Stomach (tissue), 8 donors: ENCODE measurements at regions not wholly inside any gene's neighbourhood (a gene's known extent, or its start where the extent isn't known, plus 50 kb on each side); places are given as distances from the start of the nearest gene placed in this dataset.
A peak's percentile ranks its signal among the peaks of the same experiment; 100 is the strongest.

Experiments
- DNase-seq, 2 donors: peaks; one replicate each; pipeline versions ENCODE4 v3.0.0 to v3.0.0-alpha.2; 2013 to 2019
- H3K27ac ChIP-seq, 5 donors: fragments of 200-600 bp in 4 of 5; sonication (generic) in 4 of 5; one replicate each; pipeline ENCODE4 v1.5.1; 2013 to 2019; ENCODE audit warnings: mild to moderate bottlenecking in 1 of 5, moderate library complexity in 1 of 5
- H3K27me3 ChIP-seq, 3 donors: fragments of 200-600 bp; sonication (generic); one replicate each; pipeline ENCODE4 v1.5.1; 2017 to 2019; ENCODE audit warnings: mixed run types in 1 of 3
- H3K36me3 ChIP-seq, 4 donors: fragments of 200-600 bp; sonication (generic); 1 replicate in 3 of 4; 2 replicates in 1 of 4; pipeline ENCODE4 v1.5.1; 2016 to 2019
- H3K4me1 ChIP-seq, 4 donors: fragments of 200-600 bp; sonication (generic); one replicate each; pipeline ENCODE4 v1.5.1; 2016 to 2019
- H3K4me3 ChIP-seq, 4 donors: fragments of 200-600 bp; sonication (generic) in 3 of 4; one replicate each; pipeline ENCODE4 v1.5.1; 2016 to 2019; ENCODE audit warnings: mild to moderate bottlenecking in 1 of 4
- H3K9me3 ChIP-seq, 4 donors: fragments of 200-600 bp; sonication (generic); one replicate each; pipeline ENCODE4 v1.5.1; 2016 to 2019
- CTCF ChIP-seq, 7 experiments: fragments of 450-650 bp in 4 of 7; fragments of 200-600 bp in 3 of 7; sonication (generic) in 3 of 7; IDR thresholded peaks; one replicate each; pipeline ENCODE4 v1.5.1; 2016 to 2019; ENCODE audit warnings: antibody characterized with exemption in 7 of 7, control low read depth in 2 of 7, mild to moderate bottlenecking in 1 of 7
- EP300 ChIP-seq: sonication (generic); formaldehyde crosslinking; IDR thresholded peaks from one replicate; pipeline ENCODE4 v1.6.1; 2017; ENCODE audit warnings: antibody characterized with exemption
- POLR2A ChIP-seq, 4 donors: fragments of 450-650 bp; IDR thresholded peaks; one replicate each; pipeline ENCODE4 v1.6.1; 2016; ENCODE audit warnings: antibody characterized with exemption in 4 of 4, control low read depth in 2 of 4, mild to moderate bottlenecking in 1 of 4, moderate library complexity in 1 of 4
- POLR2AphosphoS5 ChIP-seq, 3 donors: sonication (generic); formaldehyde crosslinking; IDR thresholded peaks; one replicate each; pipeline ENCODE4 v1.6.1; 2016; ENCODE audit warnings: antibody characterized with exemption in 3 of 3
- WGBS, 5 donors: extraction: QIAGEN DNeasy Blood & Tissue Kit in 3 of 5; methylation state at CpG; one replicate each; pipeline versions ENCODE4 v1.1.5 to v1.1.7; 2013 to 2018; 5-methylcytosine and 5-hydroxymethylcytosine counted together
- intact Hi-C: fragments of 100-400 bp; cut with DNase I; formaldehyde crosslinking; loops from one replicate; pipeline ENCODE4 v1.15.1; 2023; ENCODE audit warnings: low total_unique reads
- donor health status: healthy with polysubstance abuse.
- donor health status: Bipolar disorder and iron deficiency.
- donor health status: healthy.

GRCh38 chr6:153489479-153489878 lies 358.4 kb upstream of the RGS17 start:
- Histone ChIP-seq H3K36me3 (no peaks in the 10 kb centered on the region), H3K4me3 (no peak overlapping the region), H3K27me3 (no peaks in the 10 kb centered on the region), H3K9me3 (peaks cover 0 to 18% (median 8%) of the 10 kb centered on the region in 4 donors), H3K4me1 (no peaks in the 10 kb centered on the region), H3K27ac (no peak overlapping the region)
- intact Hi-C loops, result no loop called here
- WGBS, 5 donors, result 69 to 80% (median 78%) methylated on average over 4 of the region's 4 CpGs
- no peak for TF ChIP-seq EP300
- no peak for TF ChIP-seq CTCF (IDR thresholded peaks at IDR 0.05)
- TF ChIP-seq POLR2A (IDR thresholded peaks at IDR 0.05), result no peak
- no peak for TF ChIP-seq POLR2AphosphoS5 (IDR thresholded peaks at IDR 0.05)
- no peak for DNase-seq

- no peaks in the 10 kb centered on the region for H3K4me1 ChIP-seq
- TF ChIP-seq POLR2A (IDR thresholded peaks at IDR 0.05), result no peak
- no peak for TF ChIP-seq POLR2AphosphoS5 (IDR thresholded peaks at IDR 0.05)
- no peak for TF ChIP-seq CTCF (IDR thresholded peaks at IDR 0.05)
- TF ChIP-seq EP300, result no peak
- H3K27me3 ChIP-seq, result no peaks in the 10 kb centered on the region
- 81 to 94% (median 92%) methylated on average over 1 of the region's 1 CpG for WGBS, 5 donors
- H3K4me3 ChIP-seq, result no peak overlapping the region
- no peak for DNase-seq
- H3K9me3 ChIP-seq, result peaks cover 0 to 18% (median 8%) of the 10 kb centered on the region in 4 donors
- intact Hi-C loops, result no loop called here
- no peaks in the 10 kb centered on the region for H3K36me3 ChIP-seq
- H3K27ac ChIP-seq, result no peak overlapping the region
Observed at GRCh38 chr6:153488267-153488666, 357.2 kb upstream of the RGS17 start.

GRCh38 chr6:153485072-153485471 lies 354.0 kb upstream of the RGS17 start:
- intact Hi-C loops, result no loop called here
- no peak for TF ChIP-seq POLR2A (IDR thresholded peaks at IDR 0.05)
- TF ChIP-seq CTCF (IDR thresholded peaks at IDR 0.05), result no peak
- TF ChIP-seq EP300, result no peak
- no peak for TF ChIP-seq POLR2AphosphoS5 (IDR thresholded peaks at IDR 0.05)
- Histone ChIP-seq H3K9me3 (peaks cover 0 to 18% (median 9%) of the 10 kb centered on the region in 4 donors), H3K4me1 (no peaks in the 10 kb centered on the region), H3K27ac (no peak overlapping the region), H3K4me3 (no peak overlapping the region), H3K36me3 (no peaks in the 10 kb centered on the region), H3K27me3 (no peaks in the 10 kb centered on the region)
- peak in 1 of 2 donors; percentile 6 for DNase-seq
- 33 to 54% (median 42%) methylated on average over 1 of the region's 1 CpG for WGBS, 5 donors

- H3K27me3 ChIP-seq, result no peaks in the 10 kb centered on the region
- H3K4me1 ChIP-seq, result no peaks in the 10 kb centered on the region
- intact Hi-C loops, result no loop called here
- TF ChIP-seq POLR2AphosphoS5 (IDR thresholded peaks at IDR 0.05) (no peak), POLR2A (IDR thresholded peaks at IDR 0.05) (no peak), EP300 (no peak), CTCF (IDR thresholded peaks at IDR 0.05) (no peak)
- 83 to 97% (median 93%) methylated on average over 1 of the region's 1 CpG for WGBS, 5 donors
- H3K4me3 ChIP-seq, result no peak overlapping the region
- no peak overlapping the region for H3K27ac ChIP-seq
- peaks cover 0 to 14% (median 9%) of the 10 kb centered on the region in 4 donors for H3K9me3 ChIP-seq
- H3K36me3 ChIP-seq, result no peaks in the 10 kb centered on the region
- no peak for DNase-seq
Observed at GRCh38 chr6:153484056-153484455, 353.0 kb upstream of the RGS17 start.
